HG03520 (cell line): ENCODE measurements at regions not wholly inside any gene's neighbourhood (a gene's known extent, or its start where the extent isn't known, plus 50 kb on each side); places are given as distances from the start of the nearest gene placed in this dataset.

Source experiments
- ATAC-seq: cut with Tn5 transposase; IDR thresholded peaks from one replicate; pipeline ENCODE4 v1.9.1; 2021; ENCODE audit warnings: mild to moderate bottlenecking, moderate library complexity; ENCODE audit not compliant: unreplicated experiment

- no peak for ATAC-seq
Observed at GRCh38 chr3:106371971-106372805, 503.4 kb upstream of the CBLB start.

GRCh38 chr3:106372806-106373190, 504.0 kb upstream of the CBLB start:
- ATAC-seq: no peak

GRCh38 chr3:106376016-106376570, 507.3 kb upstream of the CBLB start:
- ATAC-seq: no peak

GRCh38 chr3:106379251-106379750, 510.5 kb upstream of the CBLB start:
- no peak for ATAC-seq

GRCh38 chr3:106380232-106380631, 511.4 kb upstream of the CBLB start:
- no peak for ATAC-seq

GRCh38 chr3:106381286-106381938, 512.6 kb upstream of the CBLB start:
- no peak for ATAC-seq

- ATAC-seq: no peak
Observed at GRCh38 chr3:106381939-106382335, 513.1 kb upstream of the CBLB start.

GRCh38 chr3:106386050-106386449, 517.2 kb upstream of the CBLB start:
- ATAC-seq: no peak

- ATAC-seq: no peak
Observed at GRCh38 chr3:106392915-106393314, 524.1 kb upstream of the CBLB start.

GRCh38 chr3:106397006-106397405, 528.2 kb upstream of the CBLB start:
- no peak for ATAC-seq

GRCh38 chr3:106398891-106399600, 530.2 kb upstream of the CBLB start:
- ATAC-seq: no peak

GRCh38 chr3:106399761-106400160, 530.9 kb upstream of the CBLB start:
- no peak for ATAC-seq

- ATAC-seq: no peak
Observed at GRCh38 chr3:106401666-106402490, 533.1 kb upstream of the CBLB start.

GRCh38 chr3:106403371-106404145, 534.7 kb upstream of the CBLB start:
- ATAC-seq: no peak

GRCh38 chr3:106413683-106414082, 544.9 kb upstream of the CBLB start:
- ATAC-seq: no peak

GRCh38 chr3:106420628-106421027, 551.8 kb upstream of the CBLB start:
- ATAC-seq: no peak

- ATAC-seq: no peak
Observed at GRCh38 chr3:106421426-106421825, 552.6 kb upstream of the CBLB start.

GRCh38 chr3:106421909-106422308, 553.1 kb upstream of the CBLB start:
- ATAC-seq: no peak

GRCh38 chr3:106423321-106424225, 554.8 kb upstream of the CBLB start:
- ATAC-seq: peak; percentile 57
